NCI-H2081 (cell line): ENCODE measurements at regions not wholly inside any gene's neighbourhood (a gene's known extent, or its start where the extent isn't known, plus 50 kb on each side); places are given as distances from the start of the nearest gene placed in this dataset.

Source experiments
- DNase-seq, 2 experiments: peaks; one replicate each; lab custom pipeline; 2025; lab: John Stamatoyannopoulos, UW

GRCh38 chr9:23444658-23445057 lies 381.4 kb downstream of the ELAVL2 start:
- no peak for DNase-seq

GRCh38 chr9:23447166-23447565 lies 378.9 kb downstream of the ELAVL2 start:
- DNase-seq, result peak; percentile 11 to 19

- no peak for DNase-seq
Measured at GRCh38 chr9:23447944-23448343, 378.1 kb downstream of the ELAVL2 start.

GRCh38 chr9:23451802-23452418 lies 374.1 kb downstream of the ELAVL2 start:
- DNase-seq, result no peak

DNA sequence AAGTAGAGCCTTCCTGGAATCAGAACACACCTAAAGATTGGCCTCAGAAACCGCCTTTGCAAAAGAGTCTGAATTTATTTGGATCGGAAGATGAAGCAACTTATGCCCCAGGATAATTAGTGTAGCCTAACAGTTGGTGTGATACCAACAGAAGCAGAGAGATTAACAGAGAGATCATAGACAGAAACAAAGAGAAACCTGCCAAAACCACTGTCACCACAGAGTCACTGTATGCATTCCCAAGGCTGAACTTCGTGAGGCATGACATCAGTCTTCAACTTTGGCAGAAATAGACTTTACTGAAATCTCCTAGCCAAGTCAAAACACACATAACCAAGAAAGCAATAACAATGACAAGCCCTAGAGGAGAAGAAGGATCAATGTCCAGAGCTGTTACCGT lies 361.8 kb downstream of the ELAVL2 start:
- no peak for DNase-seq

DNA sequence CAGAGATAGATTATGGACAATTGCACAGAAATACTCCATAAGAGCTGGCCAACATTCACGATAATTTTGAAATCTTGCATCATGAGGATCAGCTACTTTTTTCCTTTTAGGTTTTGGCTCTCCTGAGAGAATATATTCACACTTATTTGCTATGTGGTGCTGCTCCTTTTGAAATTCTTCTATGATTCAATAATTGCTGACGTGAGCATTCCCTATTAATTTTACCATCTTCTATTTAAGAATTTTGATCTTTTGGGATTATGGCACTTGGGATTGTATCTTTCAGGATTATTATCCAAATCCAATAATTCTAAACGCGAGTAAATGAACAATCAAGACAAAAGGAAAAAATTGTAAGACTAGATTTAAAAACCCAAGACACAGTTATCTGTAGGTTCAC lies 358.8 kb downstream of the ELAVL2 start:
- DNase-seq, result no peak

DNA sequence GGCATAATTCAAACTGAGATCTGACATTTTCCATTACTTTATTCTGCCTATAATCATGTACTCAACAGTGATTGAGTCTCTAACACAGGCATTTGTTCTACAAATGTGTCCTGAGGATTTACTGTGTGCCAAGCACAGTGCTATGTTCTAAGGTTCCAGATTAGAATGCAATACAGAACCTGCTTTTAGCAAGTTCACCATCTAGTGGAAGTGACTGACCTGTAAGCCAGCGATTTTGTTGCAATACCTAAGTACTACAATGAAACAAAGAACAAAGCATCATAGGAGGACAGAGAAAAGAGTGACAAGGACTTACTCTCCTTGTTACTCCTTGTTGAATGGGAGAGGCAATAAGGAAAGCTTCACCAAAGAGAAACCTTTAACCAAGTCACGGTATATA lies 348.1 kb downstream of the ELAVL2 start:
- DNase-seq, result no peak

DNA sequence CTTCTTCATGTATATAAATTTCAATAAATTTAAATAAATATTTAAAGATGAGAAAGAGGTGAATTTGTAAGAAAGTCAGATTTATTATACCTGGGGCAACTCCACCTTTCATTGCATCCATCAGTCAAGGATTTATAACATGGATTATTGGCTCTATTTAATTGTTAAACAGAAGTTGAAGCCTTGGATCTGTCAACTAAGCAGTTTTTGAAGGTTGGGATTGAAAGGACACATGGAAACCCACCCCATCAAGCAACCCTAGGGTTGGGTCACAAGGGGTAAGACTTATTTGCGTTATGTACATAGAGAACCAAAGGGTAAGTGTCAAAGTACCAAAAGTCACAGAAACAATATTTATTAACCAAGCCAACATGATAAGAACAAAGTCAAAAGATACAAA lies 342.5 kb downstream of the ELAVL2 start:
- no peak for DNase-seq

GRCh38 chr9:23492126-23493002 lies 333.7 kb downstream of the ELAVL2 start:
- peak; percentile 67 to 80 for DNase-seq

DNA sequence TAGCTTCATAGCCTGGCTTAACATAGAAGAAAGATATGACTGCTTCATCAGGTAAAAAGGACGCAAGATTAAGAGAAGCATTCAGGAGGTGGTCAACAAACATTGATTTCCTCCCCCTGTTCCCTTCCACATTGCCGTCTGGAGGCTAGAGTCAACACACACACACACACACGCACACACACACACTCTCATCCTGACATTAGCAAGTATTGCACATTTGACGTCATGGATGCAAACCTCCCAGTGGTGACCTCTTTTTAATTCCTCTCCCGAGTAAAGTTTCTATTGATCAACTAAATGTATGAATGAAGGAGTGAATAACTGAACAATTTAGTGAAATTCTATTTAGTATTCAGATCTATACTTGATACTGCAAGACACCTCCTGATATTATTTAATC lies 332.8 kb downstream of the ELAVL2 start:
- no peak for DNase-seq

DNA sequence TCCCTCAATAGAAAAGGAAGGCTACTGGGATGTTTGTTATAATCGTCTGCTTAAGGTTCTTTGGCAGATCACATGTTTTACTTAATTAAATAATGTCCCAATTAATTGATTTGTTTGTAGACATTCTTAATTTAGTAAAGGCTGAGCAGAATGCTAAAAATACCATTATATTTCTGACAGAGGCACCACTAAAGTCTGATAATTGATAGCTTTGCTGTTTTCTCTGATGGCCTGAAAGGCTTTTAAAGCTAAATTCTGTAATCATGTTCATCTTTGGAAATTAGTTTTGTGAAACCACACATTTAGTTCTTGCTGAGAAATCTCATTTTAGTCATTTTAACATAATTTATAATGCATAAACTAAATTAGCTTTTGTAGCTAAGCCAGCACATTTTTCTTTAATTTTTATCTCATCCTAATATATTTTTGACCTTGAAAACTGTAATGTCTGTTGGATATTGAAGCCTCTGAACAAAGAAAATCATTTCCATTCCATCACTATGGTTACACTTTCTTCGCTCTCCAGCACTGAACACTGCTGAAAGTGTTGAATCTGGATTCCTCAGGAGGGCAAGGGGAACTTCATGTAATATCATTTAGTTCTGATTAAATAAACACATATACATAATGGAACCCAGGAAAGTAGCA lies 329.4 kb downstream of the ELAVL2 start:
- no peak for DNase-seq

GRCh38 chr9:23497137-23497504 lies 328.9 kb downstream of the ELAVL2 start:
- no peak for DNase-seq

DNA sequence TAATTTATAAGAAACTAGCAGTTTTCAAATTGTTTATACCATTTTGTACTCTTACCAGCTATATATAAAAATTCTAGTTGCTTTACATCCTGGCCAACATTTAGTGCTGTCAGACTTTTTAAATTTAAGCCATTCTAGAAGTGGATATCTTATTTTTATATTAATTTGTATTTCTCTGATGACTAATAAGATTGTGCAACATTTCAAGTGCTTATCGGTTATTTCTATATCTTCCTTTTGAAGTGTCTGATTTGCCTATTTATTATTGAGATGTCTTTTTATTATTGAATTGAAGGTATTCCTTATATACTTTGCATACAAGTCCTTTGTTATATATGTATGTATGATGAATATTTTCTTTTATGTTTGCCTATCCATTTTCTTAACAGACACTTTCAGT lies 324.0 kb downstream of the ELAVL2 start:
- DNase-seq, result no peak

DNA sequence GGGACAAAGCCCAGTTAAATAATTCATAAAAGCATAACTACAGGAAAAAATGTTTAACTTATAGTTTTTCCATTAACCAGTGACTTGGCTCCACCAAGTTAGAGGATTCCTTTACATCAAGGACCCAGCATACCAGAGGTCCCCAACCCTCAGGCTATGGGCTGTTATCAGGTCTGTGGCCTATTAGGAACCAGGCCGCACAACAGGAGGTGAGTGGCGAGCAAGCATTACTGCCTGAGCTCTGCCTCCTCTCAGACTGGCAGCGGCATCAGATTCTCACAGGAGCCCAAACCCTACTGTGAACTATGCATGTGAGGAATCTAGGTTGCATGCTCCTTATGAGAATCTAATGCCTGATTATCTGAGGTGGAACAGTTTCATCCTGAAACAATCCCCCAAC lies 303.1 kb downstream of the ELAVL2 start:
- DNase-seq, result no peak

DNA sequence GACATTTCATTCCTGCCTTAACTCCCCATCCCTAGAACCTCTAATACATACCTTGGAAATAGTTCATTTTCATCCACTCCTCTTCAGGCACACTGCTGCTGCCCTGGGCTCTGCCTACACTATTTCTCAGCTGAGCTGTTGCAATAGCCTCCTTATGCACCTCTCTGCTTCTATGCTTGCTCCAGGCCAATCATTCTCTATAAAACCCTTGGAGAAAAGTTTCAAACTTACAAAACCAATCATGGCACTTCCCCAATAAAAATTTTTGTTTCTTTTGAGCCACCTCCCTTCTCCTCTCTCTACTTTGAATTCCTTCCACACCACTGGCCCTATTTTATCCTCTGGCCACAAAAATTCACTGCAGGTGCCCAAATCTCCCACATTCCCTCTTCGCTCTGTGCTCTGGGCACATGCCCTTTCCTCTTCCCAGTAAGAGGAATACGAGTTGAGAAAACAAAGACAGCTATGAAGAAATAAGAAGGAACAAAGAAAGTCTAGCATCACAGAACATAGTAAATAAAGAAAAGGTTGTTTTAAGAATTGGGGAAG lies 301.4 kb downstream of the ELAVL2 start:
- DNase-seq, result no peak

DNA sequence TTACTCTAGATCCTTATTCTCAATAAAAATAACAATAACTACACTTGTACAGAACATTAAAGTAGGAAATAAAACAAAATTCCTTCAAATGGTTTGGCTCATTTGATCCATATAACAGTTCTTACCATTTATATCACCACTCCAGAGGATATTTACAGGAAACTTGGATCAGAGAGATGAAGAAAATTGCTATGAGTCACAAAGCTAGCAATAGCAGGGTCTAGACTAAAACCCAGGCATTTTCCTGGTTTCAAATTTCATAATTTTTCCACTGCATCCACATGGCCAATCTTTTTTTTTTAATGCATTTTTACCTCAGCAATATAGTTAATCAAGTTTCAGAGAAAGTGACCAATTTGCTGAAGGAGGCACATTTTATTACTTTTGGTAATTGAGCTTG lies 299.2 kb downstream of the ELAVL2 start:
- DNase-seq, result no peak

DNA sequence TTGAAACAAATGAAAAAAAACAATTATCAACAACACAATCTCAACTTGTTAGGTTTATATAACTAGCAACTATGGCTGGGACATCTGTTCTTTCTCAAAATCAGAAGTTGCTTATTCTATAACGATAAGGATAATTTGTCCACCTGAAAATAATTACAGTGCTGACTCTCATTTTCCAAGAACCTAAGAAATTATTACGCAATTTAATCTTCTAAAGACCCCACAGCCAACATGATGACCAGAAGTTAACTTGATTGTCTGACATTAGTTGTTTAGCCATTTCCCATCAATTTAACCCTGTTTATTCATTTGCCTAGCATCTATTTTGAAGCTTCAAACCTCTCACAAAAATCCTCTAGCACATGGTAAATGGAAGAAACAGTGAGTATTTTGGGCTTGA lies 293.8 kb downstream of the ELAVL2 start:
- no peak for DNase-seq

- no peak for DNase-seq
Measured at GRCh38 chr9:23537192-23538066, 288.6 kb downstream of the ELAVL2 start.

- DNase-seq, result no peak
Measured at GRCh38 chr9:23538067-23538402, 288.0 kb downstream of the ELAVL2 start.

- DNase-seq, result no peak
Measured at GRCh38 chr9:23538461-23539003, 287.5 kb downstream of the ELAVL2 start.

DNA sequence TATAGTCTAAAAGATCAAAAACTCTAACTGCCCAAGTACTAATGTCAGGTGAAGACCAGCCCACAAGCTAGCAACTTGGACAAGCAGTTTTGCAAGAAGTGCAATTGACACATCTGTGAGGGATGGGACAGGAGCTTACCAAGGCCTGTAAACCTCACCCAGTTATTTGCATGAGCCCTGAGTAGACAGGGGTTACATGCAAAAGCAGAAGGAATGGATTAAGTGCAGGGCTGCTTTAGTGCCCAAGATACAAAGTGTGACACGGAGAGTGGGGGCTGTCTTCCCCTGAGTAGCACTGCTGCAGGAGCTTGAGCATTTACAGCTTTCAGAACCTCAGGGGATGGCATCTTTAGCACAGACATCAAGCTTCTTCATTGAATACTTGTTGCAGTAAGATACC lies 286.7 kb downstream of the ELAVL2 start:
- no peak for DNase-seq

- DNase-seq, result no peak
Measured at GRCh38 chr9:23541976-23542375, 284.1 kb downstream of the ELAVL2 start.
